BLaER1 treated with 17β-estradiol and CSF1 and Interleukin-3, amounts not matched to agents 10 nM and 100 nM (cell line): ENCODE measurements at regions not wholly inside any gene's neighbourhood (a gene's known extent, or its start where the extent isn't known, plus 50 kb on each side); places are given as distances from the start of the nearest gene placed in this dataset.

Source experiments
- H3K27ac ChIP-seq, 11 experiments: shearing (Covaris generic); formaldehyde crosslinking; 2 replicates each; pipeline ENCODE4 v1.8.1; 2022
- H3K27me3 ChIP-seq, 11 experiments: shearing (Covaris generic); formaldehyde crosslinking; 2 replicates each; pipeline ENCODE4 v1.8.1; 2022
- H3K36me3 ChIP-seq, 11 experiments: shearing (Covaris generic); formaldehyde crosslinking; 2 replicates each; pipeline ENCODE4 v1.8.1; 2022
- H3K4me1 ChIP-seq, 10 experiments: shearing (Covaris generic); formaldehyde crosslinking; 2 replicates each; pipeline ENCODE4 v1.8.1; 2022
- H3K4me2 ChIP-seq, 11 experiments: shearing (Covaris generic); formaldehyde crosslinking; 2 replicates each; pipeline ENCODE4 v1.8.1; 2022
- H3K4me3 ChIP-seq, 10 experiments: shearing (Covaris generic); formaldehyde crosslinking; 2 replicates each; pipeline ENCODE4 v1.8.1; 2022
- H3K9ac ChIP-seq, 11 experiments: shearing (Covaris generic); formaldehyde crosslinking; 2 replicates each; pipeline ENCODE4 v1.8.1; 2022
- H3K9me3 ChIP-seq, 11 experiments: shearing (Covaris generic); formaldehyde crosslinking; replicated peaks in 1 of 11; 2 replicates each; pipeline ENCODE4 v1.8.1; 2022
- H4K20me1 ChIP-seq, 11 experiments: shearing (Covaris generic); formaldehyde crosslinking; 2 replicates each; pipeline ENCODE4 v1.8.1; 2022
- Cebpa-rat ChIP-seq, 11 experiments: shearing (Covaris generic); IDR thresholded peaks; 2 replicates each; pipeline ENCODE4 v1.8.1; 2022

- Histone ChIP-seq H3K4me1 (peaks cover 0 to 16% (median 4%) of the 10 kb centered on the region in 10 experiments; a peak in 11 of 20 replicates), H4K20me1 (no peaks in the 10 kb centered on the region), H3K9me3 (peaks cover 0 to 10% (median 0%) of the 10 kb centered on the region in 11 experiments; a peak in 3 of 22 replicates), H3K9ac (no peak overlapping the region), H3K4me2 (peak overlapping the region in 5 of 11 experiments; percentile 28 to 69 (median 40); a peak in 3 of 22 replicates), H3K36me3 (no peaks in the 10 kb centered on the region), H3K27me3 (no peaks in the 10 kb centered on the region), H3K4me3 (no peak overlapping the region), H3K27ac (no peak overlapping the region)
- no peak for TF ChIP-seq Cebpa-rat (IDR thresholded peaks at IDR 0.05)
These were observed 171.4 kb upstream of the CADPS start for GRCh38 chr3:63046580-63046979.

DNA sequence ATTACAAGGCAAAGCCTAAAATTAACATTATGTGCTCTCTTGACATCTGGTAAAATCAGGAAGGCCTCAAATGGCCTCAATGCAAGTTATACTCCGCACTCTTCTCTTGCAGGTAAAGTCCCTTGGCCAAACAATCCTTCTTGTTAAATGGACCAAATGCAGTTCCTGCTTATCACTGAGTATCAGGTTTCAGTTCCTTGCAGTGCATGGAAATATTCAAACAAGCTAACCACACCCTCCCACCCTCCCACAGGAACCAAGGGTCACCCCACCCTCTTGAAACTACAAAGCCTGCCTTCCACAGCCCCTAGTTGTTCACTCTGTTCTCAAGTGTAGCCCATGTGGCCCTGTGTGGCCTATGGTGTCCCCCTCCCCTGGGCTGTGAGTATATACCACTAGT is 171.9 kb upstream of the CADPS start:
- H3K4me1 ChIP-seq, result peaks cover 0 to 21% (median 4%) of the 10 kb centered on the region in 10 experiments; a peak in 11 of 20 replicates
- no peak overlapping the region for H3K4me3 ChIP-seq
- no peaks in the 10 kb centered on the region for H3K36me3 ChIP-seq
- no peak overlapping the region for H3K9ac ChIP-seq
- H3K27me3 ChIP-seq, result no peaks in the 10 kb centered on the region
- H3K4me2 ChIP-seq, result peak overlapping the region in 5 of 11 experiments; percentile 28 to 69 (median 40); a peak in 6 of 22 replicates
- no peak overlapping the region for H3K27ac ChIP-seq
- no peak for TF ChIP-seq Cebpa-rat (IDR thresholded peaks at IDR 0.05)
- peaks cover 0 to 10% (median 0%) of the 10 kb centered on the region in 11 experiments; a peak in 3 of 22 replicates for H3K9me3 ChIP-seq
- H4K20me1 ChIP-seq, result no peaks in the 10 kb centered on the region

- no peak overlapping the region for H3K27ac ChIP-seq
- TF ChIP-seq Cebpa-rat (IDR thresholded peaks at IDR 0.05), result no peak
- no peaks in the 10 kb centered on the region for H3K27me3 ChIP-seq
- peaks cover 0 to 10% (median 0%) of the 10 kb centered on the region in 11 experiments; a peak in 3 of 22 replicates for H3K9me3 ChIP-seq
- H4K20me1 ChIP-seq, result no peaks in the 10 kb centered on the region
- H3K9ac ChIP-seq, result no peak overlapping the region
- H3K4me2 ChIP-seq, result no peak overlapping the region
- no peak overlapping the region for H3K4me3 ChIP-seq
- no peaks in the 10 kb centered on the region for H3K36me3 ChIP-seq
- peaks cover 0 to 22% (median 4%) of the 10 kb centered on the region in 10 experiments; a peak in 11 of 20 replicates for H3K4me1 ChIP-seq
These were observed 173.4 kb upstream of the CADPS start for GRCh38 chr3:63048367-63049326.

DNA sequence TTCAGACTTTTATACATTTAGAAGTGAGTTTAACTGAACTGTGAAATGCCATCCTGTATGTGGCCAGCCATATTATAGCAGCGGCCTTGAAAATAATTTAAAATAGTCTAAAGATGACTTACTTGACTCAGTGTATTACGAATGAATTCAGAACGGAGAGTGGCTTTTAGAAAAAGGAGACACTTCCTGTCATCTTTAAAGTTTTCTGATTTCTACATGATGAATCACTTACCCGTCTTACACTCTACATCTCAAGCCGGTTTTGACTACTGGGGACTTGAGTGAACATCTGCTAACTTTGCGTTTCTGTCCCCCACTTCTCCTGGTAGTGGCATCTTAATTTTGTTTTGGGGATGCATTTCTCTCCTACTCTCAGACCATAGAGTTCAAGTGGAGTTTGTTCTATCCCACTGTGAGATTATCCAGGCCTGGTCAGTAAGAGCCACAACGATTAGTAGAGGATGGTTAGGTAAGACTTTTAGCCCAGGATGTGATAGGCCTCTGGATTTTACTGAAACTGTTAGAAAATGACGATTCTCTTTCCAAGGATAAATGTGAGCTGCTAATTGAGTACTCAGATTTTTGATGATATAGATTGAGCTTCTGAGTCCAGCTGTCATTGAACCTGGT is 175.4 kb upstream of the CADPS start:
- Histone ChIP-seq H3K9ac (no peak overlapping the region), H4K20me1 (no peaks in the 10 kb centered on the region), H3K9me3 (no peaks in the 10 kb centered on the region), H3K4me3 (no peak overlapping the region), H3K27ac (no peak overlapping the region), H3K27me3 (no peaks in the 10 kb centered on the region), H3K4me1 (peaks cover 0 to 21% (median 4%) of the 10 kb centered on the region in 10 experiments; a peak in 11 of 20 replicates), H3K4me2 (no peak overlapping the region), H3K36me3 (no peaks in the 10 kb centered on the region)
- no peak for TF ChIP-seq Cebpa-rat (IDR thresholded peaks at IDR 0.05)

DNA sequence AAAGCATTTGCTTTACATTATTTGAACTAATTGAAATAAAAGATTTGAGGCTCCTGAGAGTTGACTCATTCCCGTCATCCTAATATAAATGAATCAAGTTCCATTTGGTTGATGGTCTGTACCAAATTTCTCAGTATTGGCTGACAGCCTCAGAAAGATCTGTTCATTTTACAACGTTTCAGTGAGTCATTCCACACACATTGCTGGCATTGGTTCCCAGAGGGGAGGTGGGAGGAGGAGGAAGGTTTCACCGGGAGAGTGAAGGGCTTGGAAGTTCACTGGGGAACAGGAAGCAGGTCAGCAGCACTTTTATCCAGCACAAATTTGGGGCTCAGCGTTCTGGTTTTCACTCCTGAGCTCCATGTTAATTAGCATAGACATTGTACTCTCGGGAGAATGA is 176.7 kb upstream of the CADPS start:
- H3K36me3 ChIP-seq, result no peaks in the 10 kb centered on the region
- H3K4me3 ChIP-seq, result no peak overlapping the region
- no peaks in the 10 kb centered on the region for H4K20me1 ChIP-seq
- H3K27me3 ChIP-seq, result no peaks in the 10 kb centered on the region
- H3K4me2 ChIP-seq, result peak overlapping the region in 2 of 11 experiments; percentile 8 to 16; a peak in 3 of 22 replicates
- H3K9ac ChIP-seq, result no peak overlapping the region
- peaks cover 0 to 13% (median 4%) of the 10 kb centered on the region in 10 experiments; a peak in 11 of 20 replicates for H3K4me1 ChIP-seq
- TF ChIP-seq Cebpa-rat (IDR thresholded peaks at IDR 0.05), result no peak
- H3K9me3 ChIP-seq, result no peaks in the 10 kb centered on the region
- no peak overlapping the region for H3K27ac ChIP-seq

GRCh38 chr3:63056932-63057331 is 181.7 kb upstream of the CADPS start:
- H3K9me3 ChIP-seq, result no peaks in the 10 kb centered on the region
- H3K4me1 ChIP-seq, result peaks cover 0 to 3% (median 0%) of the 10 kb centered on the region in 10 experiments; a peak in 2 of 20 replicates
- no peak overlapping the region for H3K4me3 ChIP-seq
- no peaks in the 10 kb centered on the region for H3K27me3 ChIP-seq
- no peak overlapping the region for H3K27ac ChIP-seq
- H3K4me2 ChIP-seq, result no peak overlapping the region
- no peaks in the 10 kb centered on the region for H3K36me3 ChIP-seq
- no peak for TF ChIP-seq Cebpa-rat (IDR thresholded peaks at IDR 0.05)
- no peak overlapping the region for H3K9ac ChIP-seq
- no peaks in the 10 kb centered on the region for H4K20me1 ChIP-seq

DNA sequence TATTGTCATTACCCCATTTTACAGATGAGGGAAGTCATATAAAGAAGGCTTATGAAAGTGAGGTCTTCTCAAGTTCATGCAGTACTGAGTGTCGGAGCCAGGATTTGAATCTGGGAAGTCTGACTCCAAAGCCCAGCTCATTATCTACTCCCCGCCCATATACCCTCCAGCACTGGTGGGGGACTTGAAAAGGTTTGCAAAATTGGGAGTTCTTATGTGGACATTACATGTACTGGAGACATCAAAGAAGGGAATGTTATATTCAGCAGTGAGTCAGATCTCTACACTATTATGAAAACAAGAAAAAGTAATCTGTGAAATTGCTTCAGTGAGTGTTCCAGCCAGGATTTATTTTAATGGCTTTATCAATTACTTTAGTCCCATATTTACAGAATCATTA is 185.2 kb upstream of the CADPS start:
- no peaks in the 10 kb centered on the region for H3K9me3 ChIP-seq
- H3K9ac ChIP-seq, result no peak overlapping the region
- H3K36me3 ChIP-seq, result no peaks in the 10 kb centered on the region
- H3K27ac ChIP-seq, result no peak overlapping the region
- no peaks in the 10 kb centered on the region for H3K27me3 ChIP-seq
- H3K4me2 ChIP-seq, result no peak overlapping the region
- no peak overlapping the region for H3K4me3 ChIP-seq
- H3K4me1 ChIP-seq, result peaks cover 0 to 20% (median 0%) of the 10 kb centered on the region in 10 experiments; a peak in 6 of 20 replicates
- TF ChIP-seq Cebpa-rat (IDR thresholded peaks at IDR 0.05), result no peak
- no peaks in the 10 kb centered on the region for H4K20me1 ChIP-seq

DNA sequence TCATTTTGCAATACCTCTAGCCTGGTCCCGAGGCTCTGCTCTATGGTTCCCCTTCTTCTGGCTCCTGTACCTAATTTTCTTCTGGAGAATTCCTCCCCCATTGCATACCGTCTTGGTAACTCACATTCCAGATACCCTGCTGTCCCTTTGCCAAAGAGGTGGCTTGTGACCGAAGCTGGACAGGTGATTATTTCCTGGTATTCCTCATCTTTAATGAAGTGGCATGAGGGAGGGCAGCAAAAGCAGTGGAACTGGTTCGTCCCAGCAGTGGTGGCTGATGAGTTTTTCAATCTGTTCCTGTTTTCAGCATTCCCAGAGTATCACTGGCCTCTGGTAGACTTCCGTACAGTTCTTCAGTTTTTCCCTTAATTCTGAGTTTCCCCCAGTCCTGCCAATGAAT is 186.2 kb upstream of the CADPS start:
- no peak overlapping the region for H3K4me2 ChIP-seq
- H3K27me3 ChIP-seq, result no peaks in the 10 kb centered on the region
- no peak for TF ChIP-seq Cebpa-rat (IDR thresholded peaks at IDR 0.05)
- no peak overlapping the region for H3K27ac ChIP-seq
- H3K36me3 ChIP-seq, result no peaks in the 10 kb centered on the region
- H3K9me3 ChIP-seq, result no peaks in the 10 kb centered on the region
- peaks cover 0 to 20% (median 0%) of the 10 kb centered on the region in 10 experiments; a peak in 6 of 20 replicates for H3K4me1 ChIP-seq
- H3K9ac ChIP-seq, result no peak overlapping the region
- no peak overlapping the region for H3K4me3 ChIP-seq
- H4K20me1 ChIP-seq, result no peaks in the 10 kb centered on the region

GRCh38 chr3:63064209-63064755 is 189.1 kb upstream of the CADPS start:
- TF ChIP-seq Cebpa-rat (IDR thresholded peaks at IDR 0.05), result no peak
- Histone ChIP-seq H3K4me1 (peaks cover 0 to 20% (median 0%) of the 10 kb centered on the region in 10 experiments; a peak in 6 of 20 replicates), H3K36me3 (no peaks in the 10 kb centered on the region), H3K4me2 (peak overlapping the region in 3 of 11 experiments; percentile 12 to 70 (median 19); a peak in 4 of 22 replicates), H3K9me3 (no peaks in the 10 kb centered on the region), H3K27me3 (no peaks in the 10 kb centered on the region), H3K4me3 (no peak overlapping the region), H4K20me1 (no peaks in the 10 kb centered on the region; a peak in 1 of 22 replicates), H3K27ac (no peak overlapping the region), H3K9ac (no peak overlapping the region)
